ENCODE measurements at regions not wholly inside any gene's neighbourhood (a gene's known extent, or its start where the extent isn't known, plus 50 kb on each side); places are given as distances from the start of the nearest gene placed in this dataset.
"Not testable (repeated sequence)": the region's sequence is repeated elsewhere in the genome, so short reads cannot be mapped to it uniquely, and the experiment has no call there.

DNA sequence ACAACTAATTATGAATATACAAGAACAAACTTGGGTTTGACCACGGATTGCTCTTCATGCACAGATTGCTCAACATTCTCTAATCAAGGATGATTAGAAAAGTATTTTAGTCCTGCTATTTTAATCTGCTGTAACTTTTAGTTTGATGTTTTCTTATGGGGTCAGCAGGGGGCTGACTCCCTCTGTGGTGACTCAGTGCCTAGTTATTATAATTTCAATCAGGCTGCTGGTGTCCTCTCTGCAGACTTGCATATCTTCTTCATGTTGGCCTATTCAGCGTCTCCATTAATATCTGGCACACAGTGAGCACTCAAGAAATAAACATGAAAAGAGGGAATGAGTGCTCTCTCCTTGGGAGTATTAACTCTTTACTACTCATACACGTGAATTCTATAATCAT, 223.8 kb upstream of the DDI1 start:
- no peak for DNase-seq

DNA sequence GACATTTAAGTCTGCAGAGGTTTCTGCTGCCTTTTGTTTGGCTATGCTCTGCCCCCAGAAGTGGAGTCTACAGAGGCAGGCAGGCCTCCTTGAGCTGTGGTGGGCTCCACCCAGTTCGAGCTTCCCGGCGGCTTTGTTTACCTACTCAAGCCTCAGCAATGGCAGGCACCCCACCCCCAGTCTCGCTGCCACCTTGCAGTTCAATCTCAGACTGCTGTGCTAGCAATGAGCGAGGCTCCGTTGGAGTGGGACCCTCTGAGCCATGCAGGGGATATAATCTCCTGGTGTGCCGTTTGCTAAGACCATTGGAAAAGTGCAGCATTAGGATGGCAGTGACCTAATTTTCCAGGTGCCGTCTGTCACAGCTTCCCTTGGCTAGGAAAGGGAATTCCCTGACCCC, 216.1 kb upstream of the DDI1 start:
- DNase-seq = not testable (repeated sequence)

DNA sequence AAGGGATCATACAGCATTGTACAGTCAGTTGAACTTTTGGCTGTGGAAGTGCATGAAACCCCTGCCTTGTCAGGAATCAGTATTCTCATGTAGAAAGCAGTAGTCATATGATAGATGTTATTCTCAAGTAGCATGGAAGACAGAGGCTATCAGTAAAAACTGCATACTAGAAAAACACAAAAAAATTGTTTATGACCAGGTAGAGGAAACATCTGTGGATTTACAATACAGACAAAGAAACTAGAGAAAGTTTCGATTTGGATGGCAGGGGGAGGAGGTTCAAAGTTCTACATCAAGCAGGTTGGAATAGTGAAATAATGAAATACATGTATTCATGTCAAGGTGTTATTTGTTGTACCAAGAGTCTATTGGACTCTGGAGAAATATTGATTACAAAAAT, 212.3 kb upstream of the DDI1 start:
- DNase-seq = no peak

DNA sequence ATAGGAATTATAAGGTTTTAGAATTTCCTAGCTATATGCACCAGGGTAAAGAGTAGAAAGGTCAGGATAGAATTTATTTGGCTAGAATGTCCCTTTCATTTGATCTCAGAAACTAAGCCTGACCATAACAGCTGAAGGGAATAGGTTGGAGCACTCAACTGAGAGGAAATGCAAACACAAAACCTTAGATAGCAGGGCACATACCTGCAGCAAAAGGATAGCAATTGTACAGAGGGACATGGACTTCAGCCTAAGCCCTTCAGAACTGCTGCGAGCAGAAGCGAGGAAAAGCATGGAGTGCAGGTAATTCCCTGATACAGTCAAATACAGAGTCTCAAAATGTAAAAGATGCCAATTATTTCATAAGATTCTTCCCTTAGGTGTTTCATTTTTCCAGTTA, 211.0 kb upstream of the DDI1 start:
- DNase-seq = no peak

DNA sequence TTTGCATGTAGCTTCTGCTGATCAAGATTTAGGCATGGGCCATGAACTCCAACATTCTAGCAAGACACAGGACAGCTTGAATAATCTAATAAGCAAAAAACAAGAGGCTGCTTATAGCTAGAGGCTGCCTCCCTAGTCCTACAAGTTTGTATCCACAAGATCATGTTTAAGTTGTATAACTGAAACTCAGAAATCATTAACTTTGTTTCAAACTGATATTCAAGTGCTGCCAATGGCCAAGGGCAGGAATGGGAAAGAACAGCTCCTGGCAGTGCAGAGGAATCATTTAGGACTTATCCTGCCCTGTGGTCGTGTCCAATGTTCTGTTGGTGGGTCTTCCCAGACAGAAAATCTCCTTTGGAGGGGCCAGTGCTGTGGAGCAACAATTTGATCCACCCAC, 209.6 kb upstream of the DDI1 start:
- no peak for DNase-seq

DNA sequence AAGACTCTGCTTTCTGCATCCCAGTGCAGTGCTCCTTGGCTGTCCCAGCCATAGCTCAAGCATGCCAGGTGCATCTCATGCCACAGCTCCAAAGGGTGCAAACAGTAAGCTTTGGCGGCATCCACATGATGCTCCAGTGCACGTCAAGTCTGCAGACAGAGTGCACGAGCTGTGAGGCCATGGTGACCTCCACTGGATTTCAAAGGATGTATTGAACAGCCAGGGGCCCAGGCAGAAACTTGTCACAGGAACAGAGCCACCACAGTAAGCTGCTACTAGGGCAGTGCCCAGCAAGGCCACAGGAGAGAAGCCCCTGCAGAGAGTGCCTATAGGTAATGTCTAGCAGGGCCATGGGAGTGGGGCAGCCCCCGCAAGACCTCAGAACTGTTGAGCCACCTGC, 206.8 kb upstream of the DDI1 start:
- no peak for DNase-seq

DNA sequence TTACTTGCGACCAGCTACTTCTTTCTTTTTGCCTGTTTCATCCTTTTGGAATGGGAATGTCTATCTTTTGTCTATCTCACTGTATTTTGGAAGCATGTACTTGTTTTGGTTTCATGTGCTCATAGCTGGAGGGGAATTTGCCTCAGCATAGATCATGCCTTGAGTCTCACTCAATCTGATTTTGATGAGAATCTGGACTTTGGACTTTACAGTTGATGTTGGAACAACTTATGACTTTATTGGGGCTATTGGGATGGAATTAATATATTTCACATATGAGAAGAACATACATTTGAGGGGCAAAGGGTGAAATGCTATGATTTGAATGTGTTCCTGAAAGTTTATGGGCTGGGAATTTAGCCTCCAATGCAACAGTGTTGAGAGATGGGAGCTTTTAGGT, 206.2 kb upstream of the DDI1 start:
- no peak for DNase-seq

DNA sequence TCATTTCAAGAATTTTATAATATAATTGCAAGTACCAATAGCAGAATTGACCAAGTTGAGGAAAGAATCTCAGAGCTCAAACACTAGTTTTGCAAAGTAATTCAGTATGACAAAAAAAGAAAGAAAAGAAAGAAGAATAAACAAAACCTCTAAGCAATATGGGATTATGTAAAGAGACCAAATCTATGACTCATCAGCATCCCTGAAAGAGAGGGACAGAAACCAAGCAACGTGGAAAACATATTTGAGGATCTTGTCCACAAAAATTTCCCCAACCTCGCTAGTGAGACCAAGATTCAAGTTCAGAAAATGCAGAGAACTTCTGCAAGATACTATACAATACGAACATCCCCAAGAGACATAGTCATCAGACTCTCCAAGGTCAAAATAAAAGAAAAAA, 203.7 kb upstream of the DDI1 start:
- no peak for DNase-seq

DNA sequence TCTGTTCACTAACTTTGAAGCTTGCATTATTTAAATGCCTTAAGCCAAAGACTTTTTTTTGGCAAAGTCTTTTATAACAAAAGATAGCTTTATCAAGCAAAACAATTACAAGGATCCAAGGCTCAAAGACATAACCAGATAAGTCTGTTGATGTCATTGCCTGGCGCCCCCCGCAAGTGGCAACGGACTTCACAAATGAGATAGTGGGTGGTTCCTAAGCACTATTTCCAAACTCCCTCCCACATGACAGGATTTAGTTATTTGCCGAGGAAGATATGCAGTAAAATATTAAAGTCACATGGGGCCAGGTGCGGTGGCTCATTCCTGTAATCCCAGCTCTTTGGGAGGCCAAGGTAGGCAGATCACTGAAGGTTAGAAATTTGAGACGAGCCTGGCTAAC, 194.2 kb upstream of the DDI1 start:
- DNase-seq = no peak

DNA sequence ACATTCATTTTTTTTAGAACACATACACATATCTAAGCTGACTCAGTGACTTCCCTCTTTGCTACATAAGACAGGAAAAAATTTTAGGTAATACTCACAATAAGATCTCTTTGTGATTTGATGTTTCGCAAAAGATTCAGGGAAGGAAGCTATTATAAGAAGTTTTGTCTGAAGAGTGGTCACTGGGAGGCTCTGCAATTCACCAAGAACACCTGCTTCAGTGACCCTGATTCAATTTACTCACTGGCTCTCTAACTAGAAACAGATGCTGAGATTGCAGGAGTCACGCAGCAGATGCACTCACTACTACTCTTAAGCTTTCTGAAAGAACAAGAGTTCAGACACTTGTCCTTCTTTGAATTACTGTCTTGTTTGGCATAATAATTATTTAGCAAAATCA, 193.6 kb upstream of the DDI1 start:
- DNase-seq = no peak

DNA sequence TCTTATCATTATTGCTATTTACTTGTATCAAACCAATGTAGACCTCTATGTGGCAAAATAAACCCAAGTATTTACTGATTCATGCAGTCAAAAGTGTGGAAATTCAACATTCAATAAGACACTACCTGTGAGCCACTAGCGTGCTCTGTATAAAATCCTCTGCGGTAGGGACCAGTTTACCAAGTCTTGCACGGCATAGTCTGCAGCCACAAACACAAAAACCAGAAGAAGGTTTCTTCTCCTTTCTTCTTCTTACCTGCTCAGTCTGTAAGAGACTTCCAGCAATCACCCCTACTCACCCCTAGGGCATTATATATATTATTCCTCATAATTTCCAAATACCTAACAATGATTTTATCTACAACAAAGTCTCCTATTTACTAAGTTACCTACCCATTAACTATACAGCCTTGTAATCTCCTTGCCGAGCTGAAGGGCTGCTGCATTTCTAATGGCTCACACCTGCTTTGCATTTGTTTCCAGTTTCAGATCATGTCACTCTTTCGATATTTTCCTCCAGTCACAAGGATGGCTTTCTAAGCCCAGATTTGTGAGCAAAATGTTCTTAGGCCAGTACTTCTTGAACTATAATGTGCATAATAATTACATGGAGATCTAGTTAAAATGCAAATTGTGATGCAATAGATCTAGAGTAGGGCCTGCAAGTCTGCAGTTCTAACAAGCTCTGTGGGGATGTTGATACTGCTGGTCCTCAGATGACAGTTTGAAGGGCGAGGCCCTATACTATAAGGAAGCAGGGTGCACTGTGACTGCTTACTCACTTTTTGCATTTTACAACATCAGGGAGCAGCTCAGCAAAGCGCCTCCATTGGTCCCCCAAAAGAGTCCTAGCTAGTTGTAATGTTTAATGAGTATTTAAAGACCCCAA, 191.9 kb upstream of the DDI1 start:
- no peak for DNase-seq

DNA sequence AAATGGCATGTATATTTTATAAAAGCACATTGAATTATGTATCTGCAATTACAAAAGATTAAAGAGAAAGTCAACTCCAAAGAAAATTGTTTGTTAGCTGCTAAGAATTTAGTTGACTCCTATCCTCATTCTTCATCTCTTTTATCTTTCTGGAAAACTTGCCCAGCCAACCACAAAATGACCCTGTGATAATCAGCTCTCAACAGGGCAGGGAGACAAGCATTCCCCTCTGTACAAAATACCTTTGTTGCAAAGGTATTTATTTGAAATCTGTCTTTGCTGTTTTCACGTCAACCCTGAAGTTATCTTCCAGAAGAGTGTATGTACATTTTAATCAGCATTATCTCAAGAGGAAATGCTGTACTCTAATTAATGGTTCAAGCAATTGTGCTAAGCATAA, 191.1 kb upstream of the DDI1 start:
- no peak for DNase-seq

DNA sequence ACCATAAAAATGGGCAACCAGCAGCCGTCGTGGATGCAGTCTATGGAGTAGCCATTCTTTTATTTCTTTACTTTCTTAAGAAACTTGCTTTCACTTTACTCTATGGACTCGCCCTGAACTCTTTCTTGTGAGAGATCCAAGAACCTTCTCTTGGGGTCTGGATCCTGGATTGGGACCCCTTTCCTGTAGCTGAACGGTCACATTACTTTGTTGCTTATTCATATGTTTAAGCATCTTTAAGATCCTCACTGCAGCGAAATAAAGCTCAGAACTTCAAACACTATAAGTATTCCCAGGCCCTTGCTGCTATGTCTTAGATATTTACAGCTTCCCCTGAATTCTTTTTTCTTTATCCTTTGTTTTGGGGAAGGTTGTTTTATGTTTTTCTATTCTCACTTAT, 187.8 kb upstream of the DDI1 start:
- no peak for DNase-seq

DNA sequence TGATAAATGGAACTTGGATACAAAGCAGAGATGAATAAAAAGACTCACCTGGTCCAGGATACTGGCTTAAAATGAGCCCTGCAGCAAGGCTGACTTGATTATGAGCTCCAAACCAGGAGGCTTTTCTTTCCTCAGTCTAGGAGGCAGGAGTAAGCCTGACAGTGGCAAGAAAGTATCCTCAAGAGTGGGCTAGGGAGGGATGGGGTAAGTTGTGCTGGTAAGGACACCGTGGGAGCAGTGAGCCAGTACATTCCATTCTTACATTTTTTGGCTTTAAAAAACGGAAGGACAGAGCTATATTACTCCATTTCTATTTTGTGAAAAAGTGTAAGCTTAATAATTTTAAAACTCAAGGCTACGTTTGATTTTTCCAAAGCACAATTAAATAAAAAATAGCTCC, 187.1 kb upstream of the DDI1 start:
- no peak for DNase-seq

DNA sequence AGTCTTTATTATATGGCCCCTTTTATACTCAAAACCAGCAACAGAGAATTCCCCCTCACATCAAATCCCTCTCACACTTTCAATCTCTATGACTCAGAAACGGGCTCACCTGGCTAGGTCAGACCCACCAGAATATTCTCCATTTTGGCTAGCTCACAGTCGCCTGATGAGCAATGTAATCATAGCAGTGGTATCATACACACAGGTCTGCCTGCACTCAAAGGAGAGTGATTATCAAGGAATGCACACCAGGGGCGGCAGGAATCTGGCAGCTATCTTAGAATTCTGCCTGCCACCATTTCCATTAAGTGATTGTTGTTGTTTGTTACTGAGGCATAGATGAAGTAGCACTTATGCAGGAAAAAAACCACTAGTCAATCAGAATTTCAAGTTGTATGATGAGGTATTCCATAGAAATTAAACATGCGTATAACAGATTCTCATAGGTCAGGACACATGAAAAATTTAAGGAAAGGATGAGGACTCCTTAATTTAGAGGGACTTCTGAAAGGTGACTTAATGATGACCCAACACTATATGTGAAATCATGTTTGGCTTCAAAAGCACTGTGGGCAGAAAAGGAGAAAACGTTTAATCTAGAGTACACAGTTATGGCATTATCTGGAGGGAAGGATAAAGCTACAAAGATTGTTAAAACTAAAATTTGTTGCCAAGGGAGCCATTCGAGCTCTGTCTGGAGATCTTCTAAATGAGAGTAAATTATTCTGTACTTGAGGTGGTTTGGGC, 185.8 kb upstream of the DDI1 start:
- no peak for DNase-seq

DNA sequence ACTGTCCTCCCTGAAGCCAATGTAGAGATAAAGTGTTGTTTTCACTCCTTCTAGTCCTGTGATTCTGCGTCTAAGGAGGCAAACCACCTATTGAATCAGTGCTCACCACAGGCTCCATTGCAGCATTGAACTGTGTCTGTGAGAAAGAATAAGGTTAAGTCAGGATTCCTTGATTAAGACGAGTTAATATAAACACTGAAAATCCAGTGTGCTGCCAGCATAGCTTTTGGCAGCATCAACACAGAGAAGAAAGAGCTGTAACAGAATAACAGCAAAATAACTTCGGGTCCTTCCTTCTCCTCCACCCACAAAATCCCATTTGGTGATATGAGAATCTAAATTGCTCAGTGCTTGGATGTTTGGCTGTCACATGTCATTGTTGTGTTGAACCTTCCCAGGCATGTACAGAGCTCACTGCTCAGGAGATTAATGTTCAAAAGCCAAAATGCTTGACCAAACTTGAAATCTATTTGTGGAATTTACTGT, 185.2 kb upstream of the DDI1 start:
- no peak for DNase-seq

All from stimulated activated naive CD4-positive, alpha-beta T cell treated with Interleukin-2 at 50 U/mL for 16 hours (primary cell).